Gastroesophageal sphincter (tissue), 3 donors: ENCODE measurements at regions not wholly inside any gene's neighbourhood (a gene's known extent, or its start where the extent isn't known, plus 50 kb on each side); places are given as distances from the start of the nearest gene placed in this dataset.

ENCODE experiments used
- CTCF ChIP-seq, 4 experiments: fragments of 200-600 bp in 2 of 4; fragments of 450-650 bp in 2 of 4; sonication (generic) in 1 of 4; IDR thresholded peaks; one replicate each; pipeline ENCODE4 v1.5.1; 2017 to 2019; ENCODE audit warnings: antibody characterized with exemption in 4 of 4, mild to moderate bottlenecking in 2 of 4, moderate library complexity in 2 of 4
- POLR2A ChIP-seq, 2 donors: fragments of 450-650 bp; IDR thresholded peaks; one replicate each; pipeline ENCODE4 v1.6.1; 2017; ENCODE audit warnings: antibody characterized with exemption in 2 of 2, mild to moderate bottlenecking in 2 of 2, moderate library complexity in 1 of 2

- TF ChIP-seq CTCF (IDR thresholded peaks at IDR 0.05) (peak; percentile 23 to 66 (median 50)), POLR2A (IDR thresholded peaks at IDR 0.05) (no peak)
Observed at GRCh38 chr4:17347445-17347844, 164.4 kb downstream of the QDPR start.
